ENCODE measurements at regions not wholly inside any gene's neighbourhood (a gene's known extent, or its start where the extent isn't known, plus 50 kb on each side); places are given as distances from the start of the nearest gene placed in this dataset.
"Not testable (repeated sequence)": the region's sequence is repeated elsewhere in the genome, so short reads cannot be mapped to it uniquely, and the experiment has no call there.

DNA sequence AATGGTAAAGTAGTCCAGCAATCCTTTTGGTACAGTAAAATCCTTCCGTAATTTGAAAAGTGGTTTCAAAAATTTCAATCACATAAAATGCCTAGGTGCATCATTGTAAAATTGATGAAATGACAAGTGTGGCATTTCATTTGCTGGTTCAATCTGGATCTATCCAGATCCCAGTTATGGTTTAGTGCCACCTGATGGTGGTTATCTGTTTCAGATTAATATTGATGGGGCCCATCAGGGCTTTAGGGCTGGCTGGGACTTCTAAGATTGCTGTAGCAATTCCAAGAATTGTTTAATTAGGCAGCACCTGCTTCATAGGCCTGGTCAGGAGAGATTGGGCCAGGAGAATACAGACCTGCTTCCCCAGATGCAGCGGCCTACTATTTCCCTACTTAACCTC, 55.5 kb upstream of the PIK3C3 start:
- no peak for DNase-seq

DNA sequence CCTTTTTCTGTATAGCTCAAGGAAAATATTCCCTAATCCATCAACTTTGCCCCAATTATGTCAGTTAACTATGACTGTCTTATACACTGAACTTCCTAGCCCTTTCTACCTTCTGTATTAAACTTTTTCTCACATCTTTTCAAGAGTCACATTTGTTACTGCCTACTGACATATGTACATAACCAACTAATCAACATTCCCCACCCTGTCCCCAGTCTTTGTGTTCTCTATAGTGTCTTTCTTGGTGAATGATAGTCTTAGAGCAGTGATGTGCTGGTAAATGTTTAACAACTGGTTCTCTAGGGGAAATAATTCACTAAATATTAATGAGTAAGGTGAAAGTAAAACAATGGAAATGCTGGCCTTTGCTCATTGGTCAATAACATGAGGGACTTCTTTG, 61.6 kb upstream of the PIK3C3 start:
- DNase-seq = no peak

DNA sequence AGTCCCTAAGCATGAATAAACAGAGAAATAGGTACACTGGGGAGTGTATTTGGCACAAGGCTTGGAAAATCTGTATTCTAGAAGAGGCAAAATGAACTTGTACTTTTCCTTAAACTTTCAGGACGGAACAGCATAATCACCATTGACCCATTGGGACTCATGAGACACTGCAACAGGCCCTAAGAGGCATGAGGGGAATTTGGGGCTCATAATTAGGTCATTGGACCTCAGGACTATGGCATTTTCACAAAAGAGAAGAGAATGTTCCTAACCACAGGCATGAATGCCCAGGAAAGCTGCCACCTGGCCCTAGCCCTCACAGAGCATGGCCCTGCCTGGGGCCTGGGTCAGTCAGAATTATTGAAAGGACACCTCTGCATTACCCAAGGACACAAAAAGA, 67.9 kb upstream of the PIK3C3 start:
- no peak for DNase-seq

DNA sequence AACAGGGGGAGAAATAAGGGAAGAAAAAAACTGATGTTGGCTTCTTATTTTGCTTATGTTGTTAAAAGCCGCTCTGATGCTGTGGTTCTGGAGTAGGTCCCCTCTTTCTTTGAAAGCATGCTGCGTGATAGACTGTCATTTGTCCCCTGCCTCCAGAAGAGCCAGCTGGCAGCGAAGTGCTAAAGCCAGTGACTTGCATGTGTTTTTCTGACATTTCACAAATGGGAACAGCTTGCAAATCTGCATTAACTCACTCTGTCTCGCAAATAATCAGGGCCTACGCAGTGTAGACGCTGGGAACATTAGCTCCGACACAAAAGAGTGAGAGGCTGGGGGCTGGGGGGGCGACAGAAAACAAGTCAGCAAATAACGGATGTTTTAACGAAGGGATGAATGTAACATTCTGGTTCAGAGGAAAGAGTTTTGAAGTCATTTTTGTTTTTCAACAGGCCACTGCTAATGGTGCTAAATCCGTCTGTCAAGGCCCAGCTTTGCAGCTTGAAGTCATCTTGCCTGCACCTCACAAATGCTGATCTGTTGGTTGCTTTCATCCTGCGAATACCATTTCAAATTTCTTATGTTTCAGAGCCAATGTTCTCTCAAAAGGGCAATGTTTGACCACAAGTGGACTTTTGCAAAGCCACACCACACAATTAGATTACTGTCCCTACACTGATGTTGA, 68.8 kb upstream of the PIK3C3 start:
- no peak for DNase-seq

DNA sequence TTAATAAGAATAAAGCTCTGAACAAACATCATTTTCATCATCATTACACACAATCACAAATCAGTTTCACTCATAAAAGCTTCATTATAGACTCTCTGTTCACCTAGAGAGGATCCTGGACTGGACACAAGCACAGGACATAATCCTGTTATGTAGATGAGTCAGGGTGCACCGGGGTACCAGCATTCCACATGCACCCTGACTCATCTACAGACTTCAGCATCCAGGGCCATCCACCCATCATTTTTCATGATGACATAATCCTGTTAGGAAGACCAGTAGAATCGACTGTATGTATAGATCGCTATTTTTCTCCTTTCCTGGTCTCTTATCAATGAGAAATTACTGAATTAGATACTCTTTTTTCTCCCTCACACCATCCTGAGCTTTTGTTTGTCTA, 73.7 kb upstream of the PIK3C3 start:
- DNase-seq = no peak

DNA sequence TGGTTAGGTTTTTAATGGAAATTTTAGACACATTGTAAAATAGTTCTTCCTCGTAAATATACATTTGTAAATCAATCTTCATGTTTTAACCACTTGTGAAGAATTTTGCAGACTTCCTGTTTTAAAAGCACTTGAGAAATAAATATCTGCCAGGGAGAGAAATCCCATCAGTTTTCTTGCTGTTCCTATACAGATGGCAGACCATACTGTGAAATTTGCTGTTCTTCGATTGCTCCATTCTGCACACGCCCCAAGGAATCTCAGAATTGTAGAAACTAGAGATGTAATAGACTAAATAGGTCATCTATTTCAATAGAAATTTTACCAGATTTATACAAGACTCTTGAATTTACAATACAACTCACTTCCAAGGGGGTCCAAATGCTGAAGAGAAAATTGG, 75.8 kb upstream of the PIK3C3 start:
- no peak for DNase-seq

DNA sequence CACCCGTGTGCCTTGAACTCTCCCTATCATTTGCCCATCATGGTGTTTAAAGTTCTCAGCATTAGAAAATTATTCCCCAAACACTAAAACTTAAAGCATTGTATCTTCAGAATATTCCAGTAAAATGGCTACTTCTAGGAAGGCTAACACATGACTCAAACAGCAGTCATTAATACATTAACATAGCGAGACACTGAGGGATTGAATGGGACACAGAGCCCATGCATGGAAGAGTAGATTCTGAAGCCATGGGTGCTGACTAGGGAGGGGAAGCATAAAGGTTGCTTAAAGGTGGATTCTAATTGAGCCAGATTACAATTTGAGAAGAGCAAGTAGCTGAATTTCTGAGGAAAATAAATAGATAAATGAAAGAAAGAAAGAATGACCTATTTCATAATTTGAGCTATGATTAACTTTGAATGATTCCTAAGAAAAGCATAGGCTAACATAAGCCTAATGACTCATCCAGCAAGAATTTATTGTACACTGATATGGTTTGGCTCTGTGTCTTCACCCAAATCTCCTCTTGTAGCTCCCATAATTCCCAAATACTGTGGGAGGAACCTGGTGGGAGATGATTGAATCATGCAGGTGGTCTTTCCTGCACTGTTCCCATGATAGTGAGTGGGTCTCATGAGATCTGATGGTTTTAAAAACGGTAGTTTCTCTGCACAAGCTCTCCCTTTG, 79.8 kb upstream of the PIK3C3 start:
- no peak for DNase-seq

DNA sequence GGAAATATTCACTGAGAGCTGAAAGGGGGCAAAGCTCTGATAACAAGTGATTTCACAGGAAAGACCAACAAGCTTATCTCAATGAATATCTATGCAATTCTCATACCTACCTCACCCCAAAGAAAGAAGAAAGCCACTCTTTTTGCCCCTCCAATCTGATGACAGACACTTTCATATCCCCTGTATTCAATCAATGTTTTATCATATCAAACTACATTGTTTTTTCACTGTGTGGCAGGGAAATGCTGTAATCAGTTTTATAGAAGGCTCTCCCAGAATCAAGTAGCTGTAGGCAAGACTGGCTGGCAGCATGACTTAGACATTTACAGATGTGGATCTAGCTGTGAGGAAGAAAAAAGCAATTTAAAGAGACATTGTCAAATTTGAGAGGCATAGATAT, 81.3 kb upstream of the PIK3C3 start:
- DNase-seq = no peak

DNA sequence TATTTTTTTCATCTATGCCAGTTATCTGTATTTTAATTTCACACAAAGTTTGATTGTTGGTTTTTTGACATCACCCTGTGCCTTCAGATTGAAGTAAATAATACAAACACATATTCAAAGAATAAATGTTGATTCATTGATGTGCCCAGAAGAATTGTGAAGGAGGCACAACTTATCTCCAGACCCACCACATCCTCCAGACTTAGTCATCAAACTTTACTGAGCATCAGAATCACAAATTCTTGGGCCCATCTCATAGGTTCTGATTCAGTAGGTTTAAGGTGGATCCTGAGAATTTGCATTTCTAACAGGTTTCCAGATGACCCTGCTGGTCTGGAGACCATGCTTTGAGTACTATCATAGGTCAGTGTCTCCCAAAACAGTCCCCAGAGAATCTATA, 82.8 kb upstream of the PIK3C3 start:
- no peak for DNase-seq

DNA sequence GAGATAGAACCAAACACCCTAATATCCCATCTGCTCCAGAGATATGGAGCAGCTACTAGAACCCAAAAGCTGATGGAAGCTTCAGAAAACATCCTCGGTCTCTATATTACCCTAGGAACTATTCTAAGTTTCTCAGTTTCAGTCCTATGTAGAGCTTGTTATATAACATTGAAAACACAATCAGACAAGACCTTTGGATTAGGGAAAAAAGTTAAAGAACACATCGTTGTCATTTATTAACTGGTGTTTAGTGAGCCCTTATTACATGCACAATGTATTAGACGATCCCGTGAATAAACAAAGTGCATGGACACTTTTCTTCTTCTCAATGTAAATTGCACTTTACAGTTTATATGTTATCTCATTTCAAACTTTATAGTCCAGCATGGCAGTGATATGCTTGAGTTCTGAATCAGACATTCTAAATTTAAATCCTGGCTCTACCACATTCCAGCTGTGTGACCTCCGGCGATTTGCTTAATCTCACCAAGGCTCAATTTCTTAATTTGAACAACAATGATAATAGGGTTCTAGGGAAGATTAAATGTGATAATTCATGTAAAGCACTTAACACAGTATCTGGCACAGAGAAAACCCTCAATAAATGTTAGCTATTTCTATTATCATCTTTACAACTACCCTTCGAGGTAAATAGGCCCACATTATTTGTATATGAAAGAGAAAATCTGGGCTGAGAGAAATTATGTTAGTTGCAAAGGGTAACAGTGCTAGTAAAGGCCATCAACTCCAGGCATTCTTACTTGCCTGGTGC, 83.6 kb upstream of the PIK3C3 start:
- no peak for DNase-seq

DNA sequence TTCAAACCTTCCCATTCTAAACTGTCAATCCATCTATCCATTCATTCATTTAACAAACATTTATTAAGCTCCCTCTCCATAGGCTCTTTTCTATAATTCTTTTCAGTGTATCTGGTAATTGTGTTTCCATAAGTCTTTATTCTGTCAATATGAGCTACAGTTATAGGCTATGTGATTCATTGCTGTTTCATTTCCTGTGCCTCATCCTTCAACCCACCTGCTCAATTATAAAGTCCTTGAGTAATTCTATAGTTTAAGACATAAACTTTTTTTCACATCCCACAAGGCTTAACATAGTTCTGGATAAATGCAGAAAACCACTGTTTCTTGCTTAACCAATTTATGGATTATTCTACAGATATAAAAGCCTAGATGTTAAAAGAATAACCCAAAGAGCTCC, 84.2 kb upstream of the PIK3C3 start:
- no peak for DNase-seq

DNA sequence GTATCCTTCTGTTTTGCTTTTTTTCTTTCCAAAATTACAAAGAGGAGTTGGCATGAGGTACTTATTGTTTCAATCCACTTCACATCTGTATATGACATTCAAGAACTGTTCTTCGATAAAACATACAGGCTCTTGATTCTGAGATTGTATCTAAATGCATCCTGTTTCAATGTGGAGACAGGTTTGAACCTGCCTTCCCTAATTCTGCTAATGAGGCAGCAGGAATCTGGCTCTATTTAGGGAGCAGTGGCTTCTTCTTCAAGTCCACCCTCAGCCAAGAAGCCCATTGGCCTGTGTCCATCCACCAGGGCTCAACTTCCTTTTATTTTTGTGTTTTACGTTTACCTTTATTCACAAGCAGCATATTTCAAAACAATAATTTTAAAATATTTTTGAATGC, 84.8 kb upstream of the PIK3C3 start:
- DNase-seq = no peak

DNA sequence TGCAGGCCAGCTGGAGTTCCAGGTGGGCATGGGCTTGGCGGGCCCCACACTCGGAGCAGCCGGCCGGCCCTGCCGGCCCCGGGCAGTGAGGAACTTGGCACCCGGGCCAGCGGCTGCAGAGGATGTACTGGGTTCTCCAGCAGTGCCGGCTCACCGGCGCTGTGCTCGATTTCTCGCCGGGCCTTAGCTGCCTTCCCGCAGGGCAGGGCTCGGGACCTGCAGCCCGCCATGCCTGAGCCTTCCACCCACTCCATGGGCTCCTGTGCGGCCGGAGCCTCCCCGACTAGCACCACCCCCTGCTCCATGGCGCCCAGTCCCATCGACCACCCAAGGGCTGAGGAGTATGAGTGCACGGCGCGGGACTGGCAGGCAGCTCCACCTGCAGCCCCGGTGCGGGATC, 89.2 kb upstream of the PIK3C3 start:
- DNase-seq = not testable (repeated sequence)

DNA sequence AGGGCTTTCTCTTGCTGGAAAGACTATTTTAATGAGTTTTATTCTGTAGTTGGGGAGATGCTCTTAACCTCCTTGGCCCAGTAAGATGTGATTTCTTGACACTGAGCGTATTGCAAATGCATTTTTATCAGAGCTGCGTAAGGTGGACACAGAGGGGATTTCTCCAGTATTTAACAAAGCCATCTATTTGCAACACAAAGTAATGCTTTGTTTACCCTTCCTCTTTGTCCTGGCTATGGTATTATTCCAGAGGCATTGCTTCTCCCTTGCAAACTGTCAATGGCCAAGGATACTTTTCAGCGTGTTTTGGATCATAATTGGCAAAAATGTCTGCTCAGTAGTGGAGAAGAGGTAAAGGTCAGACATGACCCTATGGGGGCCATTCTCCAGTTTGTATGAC, 90.8 kb upstream of the PIK3C3 start:
- no peak for DNase-seq

DNA sequence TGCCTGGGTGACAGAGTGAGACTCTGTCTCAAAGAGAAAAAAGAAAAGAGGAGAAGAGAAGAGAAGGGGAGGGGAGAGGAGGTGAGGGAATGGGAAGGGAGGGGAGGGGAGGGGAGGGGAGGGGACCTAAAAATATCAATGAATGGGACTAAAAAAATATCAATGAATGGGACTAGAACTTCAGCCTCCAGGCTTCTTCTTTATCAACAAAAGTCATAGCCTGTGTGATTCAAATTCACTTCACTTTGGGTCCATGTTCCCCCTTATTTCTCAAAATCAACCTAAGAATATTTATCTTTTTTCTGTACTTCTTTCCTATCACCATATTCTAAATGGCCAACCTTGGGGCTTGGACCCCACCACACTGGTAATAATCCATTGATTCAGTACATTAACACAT, 92.1 kb upstream of the PIK3C3 start:
- DNase-seq = no peak

DNA sequence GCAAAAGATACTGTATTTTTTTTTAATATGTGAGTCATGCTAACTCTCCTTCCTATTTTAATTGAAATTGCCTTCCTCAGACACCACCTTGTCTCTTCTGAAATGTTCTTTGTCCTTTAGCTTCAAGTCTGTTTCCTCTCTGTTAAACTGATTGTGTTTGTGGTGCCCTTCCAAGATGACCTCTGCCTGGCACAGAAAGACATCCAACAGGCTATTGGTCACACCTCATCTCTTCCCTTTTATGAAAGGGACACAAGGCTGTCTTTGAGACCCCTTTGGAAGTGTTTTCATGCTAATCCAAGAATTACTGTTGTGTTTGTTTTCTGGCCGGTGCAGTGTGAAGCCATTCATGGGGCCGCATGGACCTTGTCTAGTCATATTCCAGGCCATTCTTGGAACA, 94.0 kb upstream of the PIK3C3 start:
- no peak for DNase-seq

DNA sequence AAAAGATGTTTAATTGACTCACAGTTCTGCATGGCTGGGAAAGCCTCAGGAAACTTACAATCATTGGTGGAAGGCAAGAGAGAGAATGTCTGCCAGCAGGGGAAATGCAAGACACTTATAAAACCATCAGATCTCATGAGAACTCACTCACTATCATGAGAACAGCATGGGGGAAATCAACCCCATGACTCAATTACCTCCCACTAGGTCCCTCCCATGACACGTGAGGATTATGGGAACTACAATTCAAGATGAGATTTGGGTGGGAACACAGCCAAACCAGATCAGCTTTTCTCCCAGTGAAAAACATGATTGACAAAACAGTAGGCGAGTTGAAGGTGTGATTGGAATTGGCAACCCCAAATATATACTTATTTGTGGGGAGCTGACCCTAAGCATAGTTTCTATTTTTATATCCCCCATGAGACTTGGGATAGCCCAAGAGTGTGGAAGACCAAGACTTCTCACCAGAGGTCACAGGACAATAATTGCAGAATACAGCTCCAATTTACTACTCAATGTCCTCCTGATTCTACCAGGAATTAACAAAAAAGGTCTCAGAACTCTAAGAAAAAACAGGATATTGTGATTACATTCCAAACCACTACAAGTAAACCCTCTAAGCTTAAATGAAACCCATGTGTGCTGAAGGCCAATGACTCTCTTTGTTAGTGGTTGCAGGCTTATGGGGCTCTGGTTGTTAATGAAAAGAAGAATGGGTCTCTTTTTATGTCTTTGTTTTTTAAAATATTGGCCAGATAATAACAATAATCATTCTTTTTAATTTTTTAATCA, 96.1 kb upstream of the PIK3C3 start:
- no peak for DNase-seq

DNA sequence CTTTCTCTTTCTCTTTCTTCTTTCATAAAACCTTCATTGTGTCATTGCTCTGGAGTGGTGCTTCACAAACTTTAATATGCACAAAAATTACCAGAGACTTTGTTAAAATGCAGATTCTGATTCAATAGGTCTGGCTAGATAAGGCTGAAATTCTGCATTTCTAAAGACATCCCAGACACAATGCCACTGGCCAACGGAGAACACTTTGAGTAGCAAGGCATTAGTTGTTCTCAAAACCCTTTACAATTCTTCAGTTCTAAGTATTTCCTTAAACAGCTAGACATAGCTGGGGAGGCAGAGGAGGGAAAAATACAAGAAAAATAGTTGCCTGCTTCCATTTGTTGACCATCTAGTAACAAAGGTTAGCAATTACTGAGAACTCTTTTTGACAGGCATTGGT, 101.8 kb upstream of the PIK3C3 start:
- DNase-seq = no peak

DNA sequence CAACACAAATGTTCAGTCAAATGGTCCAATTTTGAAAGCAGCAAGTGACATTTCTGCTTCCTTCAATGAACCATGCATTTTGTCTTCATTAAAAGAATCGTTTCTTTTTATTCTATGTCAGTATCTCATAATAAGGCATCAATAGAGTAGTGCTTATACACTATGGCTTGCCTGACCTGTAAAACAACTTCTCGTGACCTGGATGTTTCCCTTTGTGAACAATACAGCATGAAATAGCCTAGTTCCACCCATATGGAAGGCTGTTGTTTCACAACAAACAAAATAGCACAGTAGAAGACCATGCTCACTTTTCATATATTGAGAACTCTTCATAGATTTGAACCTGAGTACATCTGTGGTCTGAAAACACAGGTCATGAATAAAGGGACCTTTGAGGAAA, 104.3 kb upstream of the PIK3C3 start:
- DNase-seq = no peak

DNA sequence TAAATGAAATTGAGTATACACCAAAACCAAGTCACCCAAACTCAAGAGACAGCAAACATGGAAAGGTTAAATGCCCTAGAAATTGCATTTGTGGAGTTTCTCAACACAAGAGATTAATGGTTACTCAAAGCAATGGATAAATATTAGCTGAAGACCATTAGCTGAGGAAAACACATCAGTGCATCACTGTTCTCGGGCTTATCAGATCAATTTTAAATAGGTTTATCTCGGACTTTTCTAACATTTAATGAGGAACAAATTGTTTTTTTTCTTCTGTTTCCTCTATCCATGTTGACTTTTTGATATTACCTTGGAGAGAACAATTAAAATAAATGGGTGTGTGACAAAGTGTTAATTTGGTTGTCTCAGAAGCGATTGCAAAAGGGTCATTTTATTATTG, 105.4 kb upstream of the PIK3C3 start:
- DNase-seq = no peak

DNA sequence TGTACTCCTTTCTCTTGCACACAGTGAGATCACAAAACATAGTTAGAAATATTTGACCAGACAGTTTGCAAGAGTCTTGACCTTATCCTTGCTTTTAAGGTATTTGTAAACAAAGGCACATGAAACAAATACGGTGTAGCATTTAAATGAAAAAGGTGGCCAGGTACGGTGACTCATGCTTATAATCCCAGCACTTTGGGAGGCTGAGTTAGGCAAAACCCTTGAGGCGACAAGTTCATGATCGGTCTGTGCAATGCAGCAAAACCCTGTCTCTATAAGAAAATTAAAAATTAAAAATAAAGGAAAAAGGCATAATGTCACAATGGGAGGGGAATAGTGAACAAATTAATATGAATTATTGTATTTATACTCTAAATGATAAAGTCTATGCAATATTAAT, 109.5 kb upstream of the PIK3C3 start:
- DNase-seq = no peak

DNA sequence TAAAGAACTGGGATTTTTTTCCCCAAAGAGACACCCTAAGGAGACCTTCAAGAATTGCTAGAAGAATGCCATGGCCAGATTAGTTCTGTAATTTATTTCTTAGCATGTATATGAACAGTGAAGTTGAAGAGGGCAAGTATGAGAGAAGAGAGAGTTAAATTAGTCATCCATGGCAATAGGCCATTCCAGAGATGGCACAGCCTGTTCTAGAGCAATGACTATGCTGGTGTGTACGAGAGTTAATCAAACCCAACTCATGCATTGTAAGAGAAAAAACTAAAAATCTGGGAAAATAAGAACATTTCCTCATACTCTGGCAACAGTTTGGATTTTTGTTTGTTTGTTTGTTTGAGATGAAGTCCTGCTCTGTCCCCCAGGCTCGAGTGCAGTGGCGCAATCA, 112.1 kb upstream of the PIK3C3 start:
- DNase-seq = no peak

Data from central memory CD4-positive, alpha-beta T cell (primary cell).